GM21360 (cell line): ENCODE measurements at regions not wholly inside any gene's neighbourhood (a gene's known extent, or its start where the extent isn't known, plus 50 kb on each side); places are given as distances from the start of the nearest gene placed in this dataset.
"Not testable (repeated sequence)": the region's sequence is repeated elsewhere in the genome, so short reads cannot be mapped to it uniquely, and the experiment has no call there.

ENCODE experiments used
- ATAC-seq: cut with Tn5 transposase; IDR thresholded peaks from one replicate; pipeline ENCODE4 v1.9.1; 2021; ENCODE audit warnings: mild to moderate bottlenecking, moderate library complexity; ENCODE audit not compliant: unreplicated experiment

DNA sequence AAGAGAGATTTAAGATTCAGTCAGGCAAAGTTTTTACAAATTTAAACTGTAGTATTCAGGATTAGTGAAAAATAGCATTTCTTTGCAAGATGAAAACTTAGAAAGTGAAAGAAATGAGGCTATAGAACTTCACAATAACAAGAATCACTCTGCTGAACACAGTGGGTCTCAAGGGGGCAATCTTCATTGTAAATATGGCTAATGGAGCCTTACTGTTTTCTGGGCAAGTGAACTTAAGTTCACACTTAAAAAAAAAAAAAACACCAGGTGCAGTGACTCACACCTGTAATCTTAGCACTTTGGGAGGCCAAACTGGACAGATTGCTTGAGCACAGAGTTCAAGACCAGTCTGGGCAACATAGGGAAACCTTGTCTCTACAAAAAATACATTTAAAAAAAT, 175.9 kb upstream of the SNX2 start:
- no peak for ATAC-seq

DNA sequence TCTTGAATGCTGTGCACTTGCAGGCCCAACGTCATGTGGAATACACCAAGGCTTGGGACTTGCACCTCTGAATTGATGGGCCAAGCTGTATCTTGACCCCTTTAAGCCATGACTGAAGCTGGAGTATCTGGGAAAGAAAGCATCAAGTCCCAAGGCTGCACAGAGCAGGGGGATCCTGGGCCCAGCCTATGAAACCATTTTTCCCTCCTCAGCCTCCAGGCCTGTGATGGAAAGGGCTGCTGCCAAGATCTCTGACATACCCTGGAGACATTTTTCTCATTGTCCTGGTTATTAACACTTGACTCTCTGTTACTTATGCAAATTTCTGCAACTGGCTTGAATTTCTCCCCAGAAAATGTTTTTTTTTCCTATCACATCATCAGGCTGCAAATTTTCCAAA, 174.0 kb upstream of the SNX2 start:
- no peak for ATAC-seq

GRCh38 chr5:122602700-122603099, 172.2 kb upstream of the SNX2 start:
- no peak for ATAC-seq

GRCh38 chr5:122605236-122605635, 169.6 kb upstream of the SNX2 start:
- ATAC-seq: no peak

- ATAC-seq: no peak
Measured at GRCh38 chr5:122607818-122608217, 167.1 kb upstream of the SNX2 start.

- ATAC-seq: no peak
Measured at GRCh38 chr5:122608222-122608621, 166.7 kb upstream of the SNX2 start.

GRCh38 chr5:122611406-122611805, 163.5 kb upstream of the SNX2 start:
- ATAC-seq: no peak

GRCh38 chr5:122612901-122613300, 162.0 kb upstream of the SNX2 start:
- ATAC-seq: no peak

DNA sequence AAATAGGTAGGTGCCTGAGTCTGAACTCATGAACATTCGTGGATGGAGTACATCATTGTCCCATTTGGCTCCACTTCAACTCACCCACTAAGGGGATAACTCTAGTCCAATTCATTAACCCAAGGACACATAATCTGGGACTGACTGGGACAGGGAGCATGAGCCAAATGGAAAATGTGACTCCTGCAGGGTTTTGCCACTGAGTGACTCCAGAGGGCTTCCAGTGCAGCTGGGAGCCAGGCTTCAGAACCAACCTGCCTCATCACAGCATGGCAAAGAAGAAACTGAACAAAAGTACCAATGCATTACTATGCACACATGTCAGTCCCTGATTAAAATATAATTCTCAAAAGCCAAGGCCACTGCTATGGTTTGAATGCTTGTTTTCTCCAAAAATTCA, 159.7 kb upstream of the SNX2 start:
- ATAC-seq: no peak

DNA sequence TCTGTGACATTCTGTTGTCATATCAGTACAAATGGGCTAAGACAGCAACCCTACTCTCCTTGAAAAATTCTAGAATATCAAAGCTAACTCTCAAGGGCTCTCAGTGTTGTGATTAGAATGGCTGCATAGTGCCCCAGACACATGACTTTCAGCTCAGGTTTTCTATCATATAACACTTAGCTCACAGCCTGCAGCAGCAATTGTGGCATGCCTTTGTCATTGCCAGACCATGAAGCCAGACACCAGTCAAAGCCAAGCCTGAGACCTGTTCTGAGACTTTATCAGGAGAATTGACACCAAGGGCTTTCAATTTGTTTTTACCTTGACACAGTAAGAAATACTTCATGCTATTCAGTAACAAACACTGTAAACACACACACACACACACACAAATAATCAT, 159.0 kb upstream of the SNX2 start:
- ATAC-seq: no peak

DNA sequence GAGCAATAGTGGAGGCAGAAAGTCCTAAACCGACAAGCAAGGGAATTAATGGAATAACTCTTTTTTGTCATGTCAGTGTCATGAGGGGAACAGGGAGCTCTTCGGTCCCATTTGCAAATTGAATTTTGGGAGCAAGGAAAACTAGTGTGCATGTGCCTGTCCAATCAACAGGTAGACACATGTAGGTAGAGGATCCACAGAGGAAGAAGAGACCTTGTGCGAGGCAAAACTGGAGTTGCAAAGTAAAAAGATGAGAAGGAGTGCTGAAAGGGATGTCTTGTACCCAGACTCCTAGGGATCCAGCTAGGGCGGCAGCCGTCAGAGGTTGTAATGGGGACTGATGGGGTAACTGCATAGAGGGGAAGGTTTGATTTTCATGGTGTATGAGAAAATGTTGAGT, 156.8 kb upstream of the SNX2 start:
- not testable (repeated sequence) for ATAC-seq

DNA sequence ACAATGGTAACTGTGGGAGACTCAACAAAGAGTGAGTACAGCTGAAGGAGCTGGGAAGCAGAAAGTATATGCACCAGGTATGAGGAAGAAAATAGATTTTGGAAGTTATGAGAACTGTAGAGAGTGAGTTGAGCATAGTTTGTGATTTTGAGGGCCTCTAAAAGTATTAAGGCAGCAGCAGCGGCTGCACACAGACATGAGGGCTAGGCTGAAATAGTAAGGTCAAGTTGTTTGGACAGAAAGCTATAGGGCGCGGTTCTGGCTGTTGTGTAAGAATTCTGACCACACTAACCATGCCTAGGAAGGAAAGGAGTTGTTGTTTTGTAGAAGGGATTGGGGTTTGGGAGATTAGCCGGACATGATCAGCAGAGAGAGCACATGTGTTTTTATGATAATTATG, 154.1 kb upstream of the SNX2 start:
- not testable (repeated sequence) for ATAC-seq

- not testable (repeated sequence) for ATAC-seq
Measured at GRCh38 chr5:122628714-122629113, 146.2 kb upstream of the SNX2 start.

GRCh38 chr5:122629121-122629677, 145.7 kb upstream of the SNX2 start:
- ATAC-seq: no peak

DNA sequence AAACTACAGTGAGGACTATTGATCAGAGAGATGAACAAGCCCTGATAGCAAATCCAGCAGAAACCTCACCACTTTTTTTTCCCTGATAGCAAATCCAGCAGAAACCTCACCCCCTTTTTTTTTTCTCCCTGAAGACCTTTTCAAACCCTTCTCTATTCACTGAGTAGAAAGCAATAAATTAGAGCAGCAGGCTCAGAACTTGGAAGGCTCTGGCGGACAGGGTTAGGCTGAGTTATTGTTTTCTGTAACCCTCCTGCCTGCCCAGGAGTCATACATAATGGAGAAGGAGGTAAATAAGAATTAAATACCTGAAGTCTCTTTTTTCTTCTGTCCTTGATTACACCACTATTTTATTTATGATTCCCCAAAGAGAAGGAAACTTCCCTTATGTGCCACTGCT, 136.3 kb upstream of the SNX2 start:
- ATAC-seq: no peak

DNA sequence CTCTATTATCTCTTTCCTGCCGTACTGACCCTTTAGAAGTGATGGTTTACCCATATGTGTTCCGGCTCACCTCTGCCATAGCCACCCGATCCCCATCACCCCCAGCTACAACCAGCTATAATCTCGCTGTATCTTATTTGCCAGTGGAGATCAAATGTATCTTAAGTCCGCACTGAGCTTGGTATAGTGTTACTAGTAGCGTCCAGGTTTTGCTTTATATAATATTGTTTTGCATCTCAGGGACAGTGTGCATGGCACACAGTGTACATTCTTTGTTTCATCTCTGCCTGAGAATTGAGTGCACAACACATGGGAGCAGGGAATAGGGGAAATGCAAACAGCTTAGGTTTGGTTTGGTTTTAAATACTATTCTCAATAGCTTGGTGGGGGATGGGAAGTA, 135.8 kb upstream of the SNX2 start:
- ATAC-seq: no peak

- ATAC-seq: no peak
Measured at GRCh38 chr5:122639864-122640263, 135.0 kb upstream of the SNX2 start.

GRCh38 chr5:122649080-122649479, 125.8 kb upstream of the SNX2 start:
- ATAC-seq: no peak

DNA sequence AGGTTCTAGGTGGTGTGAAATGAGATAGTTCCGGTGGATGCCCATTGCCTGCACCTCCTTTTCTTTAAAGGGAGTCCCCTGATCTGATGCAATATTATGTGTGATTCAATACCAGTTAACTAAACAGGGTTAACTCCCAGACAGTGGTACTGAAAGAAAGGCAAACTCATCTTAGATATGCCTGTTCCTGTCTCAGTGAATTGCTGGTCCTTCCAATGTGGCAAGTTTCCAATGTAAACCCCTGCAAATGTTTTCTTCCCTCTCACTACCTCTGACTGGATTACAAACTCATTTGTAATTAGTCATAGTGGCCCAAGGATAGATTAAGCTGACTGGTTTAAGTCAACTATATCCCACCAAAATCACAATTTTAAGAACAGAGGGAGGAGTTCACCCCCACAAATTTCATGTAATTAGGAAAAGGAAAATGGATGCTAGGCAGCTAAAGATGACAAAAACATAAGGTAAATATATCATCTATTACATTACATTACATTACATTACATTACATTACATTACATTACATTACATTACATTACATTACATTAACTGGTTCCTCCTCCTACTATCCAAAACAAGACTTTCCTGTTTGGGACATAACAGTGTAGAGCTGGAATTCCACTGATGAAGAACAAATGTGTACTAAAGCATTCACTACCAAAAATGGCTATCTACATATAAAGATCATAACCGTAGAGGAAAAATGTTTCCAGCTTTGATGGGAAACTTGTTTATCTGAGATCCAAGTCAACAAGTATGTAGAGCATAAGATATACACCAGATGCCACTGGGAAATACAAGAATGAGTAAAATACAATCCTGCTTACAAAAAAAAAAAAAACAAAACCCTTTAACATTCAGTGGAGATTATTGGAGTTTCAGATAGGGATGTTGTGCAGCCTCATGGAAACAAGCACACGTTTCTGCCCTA, 121.5 kb upstream of the SNX2 start:
- ATAC-seq: no peak

DNA sequence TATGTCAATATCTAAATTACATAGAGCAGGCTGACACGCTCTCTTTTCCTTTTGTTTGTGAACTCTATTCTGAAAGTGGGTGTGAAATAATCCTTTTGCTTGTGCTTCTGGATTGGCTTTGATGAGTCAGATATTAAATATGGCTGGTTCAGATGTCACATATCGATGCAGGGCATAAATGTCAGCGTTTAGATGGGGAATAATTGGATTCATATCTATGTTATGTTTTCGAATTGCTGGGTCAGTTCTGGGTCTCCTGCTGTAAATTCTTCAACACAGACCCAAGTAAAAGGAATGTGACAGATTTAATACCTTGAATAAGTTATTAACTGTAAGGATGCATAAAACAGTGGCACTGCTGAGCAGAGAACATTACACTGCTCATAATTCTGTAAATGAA, 118.7 kb upstream of the SNX2 start:
- no peak for ATAC-seq

- no peak for ATAC-seq
Measured at GRCh38 chr5:122656577-122656976, 118.3 kb upstream of the SNX2 start.

- ATAC-seq: no peak
Measured at GRCh38 chr5:122661496-122662180, 113.2 kb upstream of the SNX2 start.
